Kidney glomerular epithelial cell (primary cell): ENCODE measurements at regions not wholly inside any gene's neighbourhood (a gene's known extent, or its start where the extent isn't known, plus 50 kb on each side); places are given as distances from the start of the nearest gene placed in this dataset.
"Not testable (repeated sequence)": the region's sequence is repeated elsewhere in the genome, so short reads cannot be mapped to it uniquely, and the experiment has no call there.

Source experiments
- DNase-seq: peaks from one replicate; lab custom pipeline; 2025; lab: John Stamatoyannopoulos, UW

- not testable (repeated sequence) for DNase-seq
These were observed 915.2 kb downstream of the BRD1 start for GRCh38 chr22:48912356-48913066.

GRCh38 chr22:48911647-48912046 lies 916.0 kb downstream of the BRD1 start:
- not testable (repeated sequence) for DNase-seq

GRCh38 chr22:48911067-48911466 lies 916.6 kb downstream of the BRD1 start:
- not testable (repeated sequence) for DNase-seq

- no peak for DNase-seq
These were observed 919.1 kb downstream of the BRD1 start for GRCh38 chr22:48908547-48908946.

- no peak for DNase-seq
These were observed 920.1 kb downstream of the BRD1 start for GRCh38 chr22:48907591-48907990.

GRCh38 chr22:48906216-48906835 lies 921.3 kb downstream of the BRD1 start:
- no peak for DNase-seq

GRCh38 chr22:48905206-48905975 lies 922.3 kb downstream of the BRD1 start:
- no peak for DNase-seq

- DNase-seq = no peak
These were observed 924.6 kb downstream of the BRD1 start for GRCh38 chr22:48902983-48903650.

GRCh38 chr22:48902001-48902869 lies 925.4 kb downstream of the BRD1 start:
- DNase-seq = no peak

- no peak for DNase-seq
These were observed 926.3 kb downstream of the BRD1 start for GRCh38 chr22:48901324-48901723.

GRCh38 chr22:48900626-48901025 lies 927.0 kb downstream of the BRD1 start:
- DNase-seq = no peak

GRCh38 chr22:48900327-48900597 lies 927.4 kb downstream of the BRD1 start:
- no peak for DNase-seq

GRCh38 chr22:48899523-48900326 lies 927.9 kb downstream of the BRD1 start:
- no peak for DNase-seq

- no peak for DNase-seq
These were observed 929.0 kb downstream of the BRD1 start for GRCh38 chr22:48898524-48899250.

- no peak for DNase-seq
These were observed 929.9 kb downstream of the BRD1 start for GRCh38 chr22:48897645-48898370.

- no peak for DNase-seq
These were observed 930.7 kb downstream of the BRD1 start for GRCh38 chr22:48896766-48897644.

- no peak for DNase-seq
These were observed 931.6 kb downstream of the BRD1 start for GRCh38 chr22:48895831-48896765.
